Activated naive CD4-positive, alpha-beta T cell treated with anti-CD3 and anti-CD28 coated beads for 36 hours (primary cell): ENCODE measurements at regions not wholly inside any gene's neighbourhood (a gene's known extent, or its start where the extent isn't known, plus 50 kb on each side); places are given as distances from the start of the nearest gene placed in this dataset.

Source experiments
- CTCF ChIA-PET: fragments of 350-600 bp; sonication (Branson Sonifier 250); formaldehyde crosslinking; loops from one replicate; lab custom pipeline; 2021; ENCODE audit warnings: antibody characterized with exemption; lab: Charles Lee
- DNase-seq: peaks from one replicate; pipeline ENCODE4 v3.0.0-alpha.2; 2020
- H3K27ac Mint-ChIP-seq: one replicate; pipeline ENCODE4 v1.8.0; 2021; ENCODE audit warnings: mild to moderate bottlenecking, mixed read lengths
- H3K27me3 Mint-ChIP-seq: one replicate; pipeline ENCODE4 v1.8.0; 2021; ENCODE audit warnings: low read depth, mixed read lengths
- H3K36me3 Mint-ChIP-seq: one replicate; pipeline ENCODE4 v1.8.0; 2021; ENCODE audit warnings: low read depth, mixed read lengths
- H3K4me1 Mint-ChIP-seq: one replicate; pipeline ENCODE4 v1.8.0; 2021; ENCODE audit warnings: low read depth, mixed read lengths
- H3K4me3 Mint-ChIP-seq: one replicate; pipeline ENCODE4 v1.8.0; 2021; ENCODE audit warnings: mild to moderate bottlenecking, moderate library complexity, mixed read lengths
- H3K9me3 Mint-ChIP-seq: one replicate; pipeline ENCODE4 v1.8.0; 2021; ENCODE audit warnings: mixed read lengths
- intact Hi-C: fragments of 100-400 bp; cut with micrococcal nuclease; formaldehyde crosslinking; loops from one replicate; pipeline ENCODE4 v1.15.1; 2023

GRCh38 chr3:104126463-104126862 is 1240.2 kb upstream of the ALCAM start:
- intact Hi-C loops, result no loop called here
- H3K36me3 Mint-ChIP-seq, result no peaks in the 10 kb centered on the region
- H3K27me3 Mint-ChIP-seq, result no peaks in the 10 kb centered on the region
- no peak overlapping the region for H3K27ac Mint-ChIP-seq
- no peak overlapping the region for H3K4me3 Mint-ChIP-seq
- peaks cover 9% of the 10 kb centered on the region for H3K9me3 Mint-ChIP-seq
- no peak for DNase-seq
- CTCF ChIA-PET, result no interaction called here
- no peaks in the 10 kb centered on the region for H3K4me1 Mint-ChIP-seq

- Mint-ChIP-seq H3K9me3 (peaks cover 9% of the 10 kb centered on the region), H3K4me1 (no peaks in the 10 kb centered on the region), H3K27ac (no peak overlapping the region), H3K4me3 (no peak overlapping the region), H3K36me3 (no peaks in the 10 kb centered on the region), H3K27me3 (no peaks in the 10 kb centered on the region)
- CTCF ChIA-PET, result no interaction called here
- DNase-seq, result no peak
- intact Hi-C loops, result no loop called here
Measured at GRCh38 chr3:104126864-104127553, 1239.7 kb upstream of the ALCAM start.

DNA sequence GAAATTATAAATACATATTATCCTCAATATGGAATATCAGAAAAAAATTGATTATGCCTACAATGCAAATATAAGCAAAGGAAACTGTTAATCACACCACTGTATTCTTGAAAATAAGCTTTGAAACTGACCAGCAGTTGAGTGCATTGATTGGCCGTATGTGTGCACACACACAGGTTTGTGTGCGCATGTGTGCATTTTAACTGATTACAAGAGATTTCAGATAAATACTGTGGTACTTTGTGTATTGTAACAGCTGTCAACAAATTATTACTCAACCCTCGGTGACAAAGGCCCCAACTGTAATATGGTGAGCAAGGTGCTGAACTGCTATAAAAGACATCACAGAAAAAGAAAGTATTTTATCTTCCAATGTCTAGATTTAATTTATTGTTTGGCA is 1238.9 kb upstream of the ALCAM start:
- peaks cover 9% of the 10 kb centered on the region for H3K9me3 Mint-ChIP-seq
- H3K4me3 Mint-ChIP-seq, result no peak overlapping the region
- DNase-seq, result no peak
- no peaks in the 10 kb centered on the region for H3K4me1 Mint-ChIP-seq
- H3K36me3 Mint-ChIP-seq, result no peaks in the 10 kb centered on the region
- CTCF ChIA-PET, result no interaction called here
- H3K27ac Mint-ChIP-seq, result no peak overlapping the region
- H3K27me3 Mint-ChIP-seq, result no peaks in the 10 kb centered on the region
- intact Hi-C loops, result no loop called here

DNA sequence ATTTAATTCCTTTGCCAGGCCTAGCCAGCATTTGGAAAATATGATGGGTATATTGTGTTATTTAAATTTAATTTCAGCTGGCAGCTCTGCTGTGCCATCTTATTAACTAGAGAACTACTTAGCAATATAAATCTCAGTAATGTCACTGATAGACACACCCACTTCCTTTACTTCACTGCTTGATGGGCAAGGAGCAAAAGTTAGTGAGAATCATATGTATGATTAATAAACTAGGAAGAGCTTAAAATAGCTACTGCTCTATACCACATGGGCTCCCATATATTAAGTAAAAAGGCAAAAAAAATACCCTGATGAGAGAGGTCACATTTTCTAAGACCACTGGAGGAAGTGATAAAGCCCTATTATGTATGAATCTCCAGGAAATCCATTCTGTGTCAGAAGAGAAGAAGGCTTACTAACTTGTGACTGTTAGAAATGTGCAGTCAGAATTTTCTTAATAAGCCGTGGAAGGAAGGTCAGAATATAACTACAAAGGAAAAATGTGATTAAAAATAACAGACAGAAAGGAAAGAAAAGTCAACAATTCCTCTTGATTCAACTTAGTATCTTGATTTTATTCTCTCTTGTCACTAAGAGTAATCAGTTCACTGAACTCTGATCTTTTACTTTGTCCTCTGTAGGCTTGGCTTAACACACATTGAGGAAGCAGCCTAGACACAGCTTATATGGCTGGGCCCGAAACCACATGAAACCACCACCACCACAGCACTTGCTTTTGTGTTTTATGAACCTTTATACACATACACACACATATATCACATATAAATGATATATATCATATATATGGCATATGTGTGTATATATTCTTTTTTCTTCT is 1233.9 kb upstream of the ALCAM start:
- no peaks in the 10 kb centered on the region for H3K36me3 Mint-ChIP-seq
- no peak overlapping the region for H3K4me3 Mint-ChIP-seq
- H3K27me3 Mint-ChIP-seq, result no peaks in the 10 kb centered on the region
- H3K9me3 Mint-ChIP-seq, result peaks cover 5% of the 10 kb centered on the region
- CTCF ChIA-PET, result interaction anchor here (0.6 kb wide), 1 partner anchor 947 kb away, joined by 3 read pairs; no protein-coding TSS in a partner anchor
- intact Hi-C loops, result no loop called here
- DNase-seq, result no peak
- H3K27ac Mint-ChIP-seq, result no peak overlapping the region
- no peaks in the 10 kb centered on the region for H3K4me1 Mint-ChIP-seq

- H3K27me3 Mint-ChIP-seq, result no peaks in the 10 kb centered on the region
- H3K4me3 Mint-ChIP-seq, result no peak overlapping the region
- H3K27ac Mint-ChIP-seq, result no peak overlapping the region
- CTCF ChIA-PET, result no interaction called here
- no peaks in the 10 kb centered on the region for H3K4me1 Mint-ChIP-seq
- peaks cover 5% of the 10 kb centered on the region for H3K9me3 Mint-ChIP-seq
- intact Hi-C loops, result no loop called here
- no peaks in the 10 kb centered on the region for H3K36me3 Mint-ChIP-seq
- DNase-seq, result no peak
Measured at GRCh38 chr3:104133630-104134029, 1233.1 kb upstream of the ALCAM start.

GRCh38 chr3:104137116-104137515 is 1229.6 kb upstream of the ALCAM start:
- CTCF ChIA-PET, result no interaction called here
- Mint-ChIP-seq H3K9me3 (peaks cover 1% of the 10 kb centered on the region), H3K36me3 (no peaks in the 10 kb centered on the region), H3K27me3 (no peaks in the 10 kb centered on the region), H3K4me3 (no peak overlapping the region), H3K27ac (no peak overlapping the region), H3K4me1 (no peaks in the 10 kb centered on the region)
- DNase-seq, result no peak
- intact Hi-C loops, result no loop called here

DNA sequence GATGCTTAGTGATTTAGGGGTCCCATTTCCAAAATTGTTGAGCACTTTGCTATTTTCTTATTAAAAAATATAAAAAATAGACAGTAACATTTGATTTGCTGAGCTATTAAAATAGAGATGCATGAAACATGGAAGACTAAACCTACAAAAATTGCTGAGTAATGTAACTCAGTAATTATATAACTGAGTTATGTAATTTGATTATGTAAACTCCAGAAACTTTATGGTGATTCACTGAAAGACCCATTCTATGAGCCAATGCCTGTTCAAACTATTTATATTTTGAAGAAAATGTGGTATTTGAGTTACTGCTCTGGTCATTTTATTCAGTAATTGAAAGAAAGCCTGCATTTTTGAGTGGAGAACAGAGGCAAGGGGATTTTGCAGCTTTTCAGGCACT is 1221.5 kb upstream of the ALCAM start:
- Mint-ChIP-seq H3K36me3 (no peaks in the 10 kb centered on the region), H3K27ac (no peak overlapping the region), H3K4me3 (no peak overlapping the region), H3K27me3 (no peaks in the 10 kb centered on the region), H3K9me3 (peaks cover 1% of the 10 kb centered on the region), H3K4me1 (no peaks in the 10 kb centered on the region)
- no peak for DNase-seq
- intact Hi-C loops, result no loop called here
- CTCF ChIA-PET, result no interaction called here

GRCh38 chr3:104149154-104149553 is 1217.6 kb upstream of the ALCAM start:
- H3K27ac Mint-ChIP-seq, result no peak overlapping the region

DNA sequence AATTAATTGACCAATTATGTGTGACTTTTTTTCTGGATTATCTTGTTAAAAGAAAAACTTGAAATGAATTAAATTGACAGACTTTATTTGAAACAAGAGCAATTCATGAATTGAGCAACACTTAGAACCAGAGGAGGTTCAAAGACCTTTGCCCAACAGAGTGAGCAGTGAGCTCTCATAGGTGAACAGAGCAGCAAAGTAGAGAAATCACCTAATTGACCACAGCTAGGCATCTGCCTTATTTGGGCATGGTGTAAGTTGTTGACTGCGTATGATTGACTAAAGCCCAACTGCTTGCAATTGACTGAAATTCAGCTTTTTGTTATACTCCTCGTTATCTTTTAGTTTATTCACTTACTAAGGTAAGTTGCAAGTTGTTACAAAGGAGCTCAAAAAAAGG is 1216.0 kb upstream of the ALCAM start:
- H3K27ac Mint-ChIP-seq, result no peak overlapping the region
- no peak overlapping the region for H3K4me3 Mint-ChIP-seq
- H3K27me3 Mint-ChIP-seq, result no peaks in the 10 kb centered on the region
- no peaks in the 10 kb centered on the region for H3K4me1 Mint-ChIP-seq
- no peaks in the 10 kb centered on the region for H3K36me3 Mint-ChIP-seq
- CTCF ChIA-PET, result no interaction called here
- no peak for DNase-seq
- intact Hi-C loops, result no loop called here
- H3K9me3 Mint-ChIP-seq, result no peaks in the 10 kb centered on the region

More at GRCh38 chr3:104149154-104149553, 1217.6 kb upstream of the ALCAM start:
- H3K9me3 Mint-ChIP-seq, result no peaks in the 10 kb centered on the region
- no peak overlapping the region for H3K4me3 Mint-ChIP-seq
- no peak for DNase-seq
- no peaks in the 10 kb centered on the region for H3K4me1 Mint-ChIP-seq
- CTCF ChIA-PET, result no interaction called here
- no peaks in the 10 kb centered on the region for H3K27me3 Mint-ChIP-seq
- intact Hi-C loops, result no loop called here
- no peaks in the 10 kb centered on the region for H3K36me3 Mint-ChIP-seq

- CTCF ChIA-PET, result interaction anchor here (0.5 to 0.6 kb wide), 2 partner anchors 30 to 971 kb away, joined by 3 read pairs; no protein-coding TSS in a partner anchor
- Mint-ChIP-seq H3K9me3 (peaks cover 2% of the 10 kb centered on the region), H3K27ac (no peak overlapping the region), H3K36me3 (no peaks in the 10 kb centered on the region), H3K4me3 (no peak overlapping the region), H3K27me3 (no peaks in the 10 kb centered on the region), H3K4me1 (no peaks in the 10 kb centered on the region)
- intact Hi-C loops, result no loop called here
- no peak for DNase-seq
Measured at GRCh38 chr3:104154896-104155295, 1211.8 kb upstream of the ALCAM start.

- Mint-ChIP-seq H3K36me3 (no peaks in the 10 kb centered on the region), H3K4me3 (no peak overlapping the region), H3K4me1 (no peaks in the 10 kb centered on the region), H3K27me3 (no peaks in the 10 kb centered on the region), H3K27ac (no peak overlapping the region), H3K9me3 (peaks cover 11% of the 10 kb centered on the region)
- CTCF ChIA-PET, result no interaction called here
- no peak for DNase-seq
- intact Hi-C loops, result no loop called here
Measured at GRCh38 chr3:104165866-104166265, 1200.8 kb upstream of the ALCAM start.

DNA sequence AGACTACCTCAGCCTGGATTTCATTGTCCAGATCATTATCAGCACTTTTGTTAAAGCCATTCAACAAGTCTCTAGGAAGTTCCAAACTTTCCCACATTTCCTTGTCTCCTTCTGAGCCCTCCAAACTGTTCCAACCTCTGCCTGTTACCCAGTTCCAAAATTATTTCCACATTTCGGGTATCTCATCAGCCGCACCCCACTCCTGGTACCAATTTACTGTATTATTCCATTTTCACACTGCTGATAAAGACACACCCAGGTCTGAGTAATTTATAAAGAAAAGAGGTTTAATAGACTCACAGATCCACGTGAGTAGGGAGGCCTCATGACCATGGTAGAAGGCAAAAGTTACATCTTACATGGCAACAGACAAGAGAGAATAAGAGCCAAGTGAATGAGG is 1198.3 kb upstream of the ALCAM start:
- no peaks in the 10 kb centered on the region for H3K27me3 Mint-ChIP-seq
- no peak overlapping the region for H3K27ac Mint-ChIP-seq
- no peak overlapping the region for H3K4me3 Mint-ChIP-seq
- peaks cover 11% of the 10 kb centered on the region for H3K9me3 Mint-ChIP-seq
- intact Hi-C loops, result no loop called here
- H3K4me1 Mint-ChIP-seq, result no peaks in the 10 kb centered on the region
- no peak for DNase-seq
- CTCF ChIA-PET, result no interaction called here
- H3K36me3 Mint-ChIP-seq, result no peaks in the 10 kb centered on the region

GRCh38 chr3:104175696-104176095 is 1191.0 kb upstream of the ALCAM start:
- Mint-ChIP-seq H3K4me3 (no peak overlapping the region), H3K9me3 (no peaks in the 10 kb centered on the region), H3K27ac (no peak overlapping the region), H3K27me3 (no peaks in the 10 kb centered on the region), H3K4me1 (no peaks in the 10 kb centered on the region), H3K36me3 (no peaks in the 10 kb centered on the region)
- intact Hi-C loops, result no loop called here
- DNase-seq, result no peak
- CTCF ChIA-PET, result no interaction called here
